ENCODE measurements at regions not wholly inside any gene's neighbourhood (a gene's known extent, or its start where the extent isn't known, plus 50 kb on each side); places are given as distances from the start of the nearest gene placed in this dataset.

DNA sequence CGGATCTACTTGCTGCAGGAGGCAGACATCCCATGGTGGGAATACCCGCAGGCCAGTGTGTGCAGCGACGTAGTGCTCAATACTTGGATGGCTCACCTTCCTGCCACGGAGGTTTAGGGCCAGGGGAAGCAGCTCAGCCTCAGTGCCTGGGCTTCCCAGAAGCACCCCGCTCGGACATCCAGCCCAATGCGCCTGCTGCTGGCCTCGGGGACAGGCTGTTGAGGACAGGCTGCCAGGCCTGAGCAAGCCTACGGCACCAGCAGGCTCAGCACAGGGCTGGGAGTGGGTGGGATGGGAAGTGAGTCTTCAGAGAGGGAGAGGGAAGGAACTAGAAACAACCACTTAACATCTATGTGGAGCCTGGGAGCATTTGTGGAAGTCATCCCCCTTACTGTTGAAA lies 441.3 kb upstream of the MGMT start:
- TF ChIP-seq CTCF (IDR thresholded peaks at IDR 0.05) (no peak), POLR2A (IDR thresholded peaks at IDR 0.05) (no peak)
